ENCODE measurements at regions not wholly inside any gene's neighbourhood (a gene's known extent, or its start where the extent isn't known, plus 50 kb on each side); places are given as distances from the start of the nearest gene placed in this dataset.

GRCh38 chr10:34024282-34024681, 689.8 kb upstream of the NRP1 start:
- Histone ChIP-seq H3K9ac (ENCODE audit: insufficient read depth, low read length) (no peak overlapping the region), H3K4me3 (replicated peaks in 1 of 4; ENCODE audit: control extremely low read depth in 1 of 4, insufficient read depth in 1 of 4, low read depth in 3 of 4, low read length in 4 of 4) (no peak overlapping the region)
- no peak for DNase-seq (ENCODE audit: low read depth in 2 of 2)

GRCh38 chr10:34022195-34022594, 687.7 kb upstream of the NRP1 start:
- H3K4me1 ChIP-seq (ENCODE audit: control insufficient read depth, extremely low read depth, insufficient read depth, low read length) = no peaks in the 10 kb centered on the region
- H2AFZ ChIP-seq (ENCODE audit: low read length) = no peak overlapping the region

More at GRCh38 chr10:34024282-34024681, 689.8 kb upstream of the NRP1 start:
- no peaks in the 10 kb centered on the region for H3K79me2 ChIP-seq (ENCODE audit: control insufficient read depth, insufficient read depth, low read length)
- H4K20me1 ChIP-seq (ENCODE audit: control insufficient read depth, extremely low read depth, insufficient read depth, low read length) = no peaks in the 10 kb centered on the region
- H3K36me3 ChIP-seq (ENCODE audit: control insufficient read depth, insufficient read depth, low read length) = no peaks in the 10 kb centered on the region
- no peaks in the 10 kb centered on the region for H3K27me3 ChIP-seq (ENCODE audit: control insufficient read depth, insufficient read depth, low read length)
- H2AFZ ChIP-seq (ENCODE audit: low read length) = no peak overlapping the region
- H3K4me2 ChIP-seq (ENCODE audit: extremely low read depth, insufficient read depth, low read length) = no peak overlapping the region
- no peak overlapping the region for H3K27ac ChIP-seq (ENCODE audit: insufficient read depth, low read length)
- H3K4me1 ChIP-seq (ENCODE audit: control insufficient read depth, extremely low read depth, insufficient read depth, low read length) = no peaks in the 10 kb centered on the region
- TF ChIP-seq EZH2 (IDR thresholded peaks at IDR 0.05; ENCODE audit: low read length, missing control alignments) (no peak), CTCF (conservative IDR thresholded peaks at IDR 0.05 in 1 of 2, IDR thresholded peaks at IDR 0.05 in 1 of 2; ENCODE audit: low read depth in 1 of 2, low read length in 2 of 2) (no peak)
- no peaks in the 10 kb centered on the region for H3K9me3 ChIP-seq (ENCODE audit: control insufficient read depth, insufficient read depth, low read depth, low read length)

DNA sequence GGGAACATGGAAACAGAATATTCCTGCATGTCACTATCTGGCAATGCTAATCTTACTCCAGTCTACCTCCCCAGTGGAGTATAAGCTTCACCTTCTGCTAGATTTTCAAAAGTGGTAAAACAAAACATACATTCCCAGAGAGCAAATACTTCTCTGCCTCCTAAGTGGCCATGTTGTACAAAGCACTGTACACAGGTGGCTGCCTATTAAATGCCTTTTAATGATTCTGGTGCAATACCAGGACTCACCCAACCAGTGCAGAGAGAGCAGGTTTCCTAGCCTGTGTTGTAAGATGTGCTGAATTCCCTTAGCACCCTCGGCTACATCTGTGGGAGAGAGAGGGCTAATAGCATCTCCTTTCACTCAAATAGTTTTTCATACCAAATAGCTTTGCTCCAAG, 684.3 kb upstream of the NRP1 start:
- no peaks in the 10 kb centered on the region for H4K20me1 ChIP-seq (ENCODE audit: control insufficient read depth, extremely low read depth, insufficient read depth, low read length)
- TF ChIP-seq CTCF (conservative IDR thresholded peaks at IDR 0.05 in 1 of 2, IDR thresholded peaks at IDR 0.05 in 1 of 2; ENCODE audit: low read depth in 1 of 2, low read length in 2 of 2) (no peak), EZH2 (IDR thresholded peaks at IDR 0.05; ENCODE audit: low read length, missing control alignments) (no peak)
- DNase-seq (ENCODE audit: low read depth in 2 of 2) = no peak

More at GRCh38 chr10:34022195-34022594, 687.7 kb upstream of the NRP1 start:
- Histone ChIP-seq H3K4me3 (replicated peaks in 1 of 4; ENCODE audit: control extremely low read depth in 1 of 4, insufficient read depth in 1 of 4, low read depth in 3 of 4, low read length in 4 of 4) (no peak overlapping the region), H3K9ac (ENCODE audit: insufficient read depth, low read length) (no peak overlapping the region), H3K79me2 (ENCODE audit: control insufficient read depth, insufficient read depth, low read length) (no peaks in the 10 kb centered on the region), H3K27ac (ENCODE audit: insufficient read depth, low read length) (no peak overlapping the region), H4K20me1 (ENCODE audit: control insufficient read depth, extremely low read depth, insufficient read depth, low read length) (no peaks in the 10 kb centered on the region), H3K4me2 (ENCODE audit: extremely low read depth, insufficient read depth, low read length) (no peak overlapping the region), H3K9me3 (ENCODE audit: control insufficient read depth, insufficient read depth, low read depth, low read length) (no peaks in the 10 kb centered on the region), H3K27me3 (ENCODE audit: control insufficient read depth, insufficient read depth, low read length) (no peaks in the 10 kb centered on the region), H3K36me3 (ENCODE audit: control insufficient read depth, insufficient read depth, low read length) (no peaks in the 10 kb centered on the region)
- TF ChIP-seq CTCF (conservative IDR thresholded peaks at IDR 0.05 in 1 of 2, IDR thresholded peaks at IDR 0.05 in 1 of 2; ENCODE audit: low read depth in 1 of 2, low read length in 2 of 2) (no peak), EZH2 (IDR thresholded peaks at IDR 0.05; ENCODE audit: low read length, missing control alignments) (no peak)
- DNase-seq (ENCODE audit: low read depth in 2 of 2) = no peak

More for the DNA sequence above, 684.3 kb upstream of the NRP1 start:
- Histone ChIP-seq H3K9ac (ENCODE audit: insufficient read depth, low read length) (no peak overlapping the region), H3K27ac (ENCODE audit: insufficient read depth, low read length) (no peak overlapping the region), H3K4me2 (ENCODE audit: extremely low read depth, insufficient read depth, low read length) (no peak overlapping the region), H3K4me1 (ENCODE audit: control insufficient read depth, extremely low read depth, insufficient read depth, low read length) (no peaks in the 10 kb centered on the region), H3K9me3 (ENCODE audit: control insufficient read depth, insufficient read depth, low read depth, low read length) (no peaks in the 10 kb centered on the region), H2AFZ (ENCODE audit: low read length) (no peak overlapping the region), H3K79me2 (ENCODE audit: control insufficient read depth, insufficient read depth, low read length) (no peaks in the 10 kb centered on the region), H3K4me3 (replicated peaks in 1 of 4; ENCODE audit: control extremely low read depth in 1 of 4, insufficient read depth in 1 of 4, low read depth in 3 of 4, low read length in 4 of 4) (no peak overlapping the region), H3K27me3 (ENCODE audit: control insufficient read depth, insufficient read depth, low read length) (peaks cover under 1% of the 10 kb centered on the region), H3K36me3 (ENCODE audit: control insufficient read depth, insufficient read depth, low read length) (no peaks in the 10 kb centered on the region)
